CD14-positive monocyte (primary cell): ENCODE measurements at regions not wholly inside any gene's neighbourhood (a gene's known extent, or its start where the extent isn't known, plus 50 kb on each side); places are given as distances from the start of the nearest gene placed in this dataset.
A peak's percentile ranks its signal among the peaks of the same experiment; 100 is the strongest.

ENCODE experiments used
- DNase-seq, 3 donors: peaks; one replicate each; pipeline ENCODE4 v3.0.0-alpha.2; 2011 to 2022
- H2AFZ ChIP-seq: 2 replicates; pipeline ENCODE4 v1.6.0; 2012; ENCODE audit warnings: mild to moderate bottlenecking, low read depth, low read length, inconsistent platforms; ENCODE audit not compliant: insufficient read depth, poor library complexity, severe bottlenecking
- H3K27ac ChIP-seq, 2 donors: 1 replicate in 1 of 2; 2 replicates in 1 of 2; pipeline ENCODE4 v1.5.1; 2012 to 2013; ENCODE audit warnings: low read length in 2 of 2, control low read depth in 1 of 2, inconsistent platforms in 1 of 2, low read depth in 1 of 2, mild to moderate bottlenecking in 1 of 2
- H3K27me3 ChIP-seq, 2 donors: one replicate each; pipeline versions ENCODE4 v1.6.0 to v1.6.1; 2011 to 2013; ENCODE audit warnings: low read length in 2 of 2; ENCODE audit not compliant: control insufficient read depth in 2 of 2, insufficient read depth in 2 of 2
- H3K36me3 ChIP-seq, 2 donors: replicated peaks in 1 of 2; 1 replicate in 1 of 2; 2 replicates in 1 of 2; pipeline versions ENCODE4 v1.5.1 to v1.6.1; 2012 to 2013; ENCODE audit warnings: low read length in 2 of 2, control low read depth in 1 of 2, inconsistent platforms in 1 of 2, mild to moderate bottlenecking in 1 of 2; ENCODE audit not compliant: insufficient read depth in 2 of 2, control insufficient read depth in 1 of 2
- H3K4me1 ChIP-seq, 2 donors: 1 replicate in 1 of 2; 2 replicates in 1 of 2; pipeline versions ENCODE4 v1.5.1 to v1.6.1; 2012 to 2013; ENCODE audit warnings: low read length in 2 of 2, control low read depth in 1 of 2, inconsistent platforms in 1 of 2, mild to moderate bottlenecking in 1 of 2, moderate library complexity in 1 of 2; ENCODE audit not compliant: insufficient read depth in 2 of 2, control insufficient read depth in 1 of 2
- H3K4me2 ChIP-seq: replicated peaks from 2 replicates; pipeline ENCODE3; 2012; ENCODE audit warnings: low read length, moderate library complexity, mild to moderate bottlenecking; ENCODE audit not compliant: poor library complexity, severe bottlenecking; ENCODE audit errors: extremely low read depth
- H3K4me3 ChIP-seq, 3 experiments: fragments of 200-600 bp in 1 of 3; sonication (generic) in 1 of 3; replicated peaks in 1 of 3; 1 replicate in 2 of 3; 2 replicates in 1 of 3; pipeline ENCODE4 v1.5.1; 2011 to 2013; ENCODE audit warnings: low read length in 3 of 3, mild to moderate bottlenecking in 3 of 3, control low read depth in 2 of 3, low read depth in 2 of 3, inconsistent platforms in 1 of 3, moderate library complexity in 1 of 3
- H3K79me2 ChIP-seq: 2 replicates; pipeline ENCODE4 v1.6.0; 2012; ENCODE audit warnings: mild to moderate bottlenecking, control low read depth, inconsistent platforms, low read length, moderate library complexity; ENCODE audit not compliant: insufficient read depth
- H3K9ac ChIP-seq: 2 replicates; pipeline ENCODE4 v1.6.0; 2017; ENCODE audit warnings: low read length, mild to moderate bottlenecking; ENCODE audit not compliant: insufficient read depth, poor library complexity, severe bottlenecking
- H3K9me3 ChIP-seq, 2 donors: replicated peaks in 1 of 2; 1 replicate in 1 of 2; 2 replicates in 1 of 2; pipeline versions ENCODE4 v1.5.1 to v1.6.1; 2012 to 2013; ENCODE audit warnings: low read length in 2 of 2, control low read depth in 1 of 2; ENCODE audit not compliant: control insufficient read depth in 1 of 2, insufficient read depth in 1 of 2
- H4K20me1 ChIP-seq: 2 replicates; pipeline ENCODE4 v1.6.0; 2012; ENCODE audit warnings: mild to moderate bottlenecking, low read length, control low read depth, moderate library complexity; ENCODE audit not compliant: insufficient read depth
- H3K27ac Mint-ChIP-seq, 7 donors: one replicate each; pipeline ENCODE4 v1.8.0; 2020; ENCODE audit warnings: mild to moderate bottlenecking in 7 of 7, mixed read lengths in 7 of 7, moderate library complexity in 6 of 7, inconsistent platforms in 2 of 7
- H3K27me3 Mint-ChIP-seq, 3 donors: one replicate each; pipeline ENCODE4 v1.8.0; 2021 to 2022; ENCODE audit warnings: low read depth in 3 of 3, mild to moderate bottlenecking in 3 of 3, mixed read lengths in 3 of 3, moderate library complexity in 3 of 3, inconsistent platforms in 1 of 3
- H3K36me3 Mint-ChIP-seq, 2 donors: one replicate each; pipeline ENCODE4 v1.8.0; 2020; ENCODE audit warnings: mixed read lengths in 2 of 2, inconsistent platforms in 1 of 2, mild to moderate bottlenecking in 1 of 2
- H3K4me1 Mint-ChIP-seq: one replicate; pipeline ENCODE4 v1.8.0; 2020; ENCODE audit warnings: mild to moderate bottlenecking, mixed read lengths
- H3K4me3 Mint-ChIP-seq, 2 donors: one replicate each; pipeline ENCODE4 v1.8.0; 2020; ENCODE audit warnings: mild to moderate bottlenecking in 2 of 2, mixed read lengths in 2 of 2, moderate library complexity in 1 of 2
- H3K9me3 Mint-ChIP-seq, 7 donors: one replicate each; pipeline ENCODE4 v1.8.0; 2020 to 2022; ENCODE audit warnings: mixed read lengths in 7 of 7, mild to moderate bottlenecking in 6 of 7, moderate library complexity in 6 of 7, inconsistent platforms in 2 of 7
- CTCF ChIP-seq: fragments of 200-600 bp; IDR thresholded peaks from one replicate; pipeline ENCODE4 v1.8.0; 2022; ENCODE audit warnings: antibody characterized with exemption, mild to moderate bottlenecking
- WGBS: methylation state at CpG from one replicate; pipeline ENCODE4 v1.1.5; 2013; ENCODE audit warnings: missing lambda C conversion rate; ENCODE audit not compliant: insufficient coverage; 5-methylcytosine and 5-hydroxymethylcytosine counted together
- intact Hi-C, 2 donors: fragments of 100-400 bp; cut with micrococcal nuclease; formaldehyde crosslinking; loops; one replicate each; pipeline versions ENCODE4 v1.15.0 to v1.15.1; 2023

- H3K27me3 ChIP-seq = no peaks in the 10 kb centered on the region
- intact Hi-C loops = no loop called here
- no peak overlapping the region for H3K4me2 ChIP-seq
- H3K4me1 ChIP-seq = peaks cover 23 to 24% of the 10 kb centered on the region in 2 donors
- H3K79me2 ChIP-seq = no peaks in the 10 kb centered on the region
- no peaks in the 10 kb centered on the region for H3K9me3 ChIP-seq
- no peaks in the 10 kb centered on the region for H3K36me3 Mint-ChIP-seq
- no peak overlapping the region for H3K9ac ChIP-seq
- H3K9me3 Mint-ChIP-seq = no peaks in the 10 kb centered on the region
- no peak overlapping the region for H3K4me3 ChIP-seq
- no peak overlapping the region for H3K27ac Mint-ChIP-seq
- no peak for TF ChIP-seq CTCF
- no peak overlapping the region for H3K4me3 Mint-ChIP-seq
- no peaks in the 10 kb centered on the region for H3K36me3 ChIP-seq
- peaks cover 38% of the 10 kb centered on the region for H3K4me1 Mint-ChIP-seq
- H4K20me1 ChIP-seq = no peaks in the 10 kb centered on the region
- no peak overlapping the region for H2AFZ ChIP-seq
- peaks cover 0 to 2% (median 0%) of the 10 kb centered on the region in 3 donors for H3K27me3 Mint-ChIP-seq
- WGBS = no CpG with 5 or more reads among the region's 1 CpG
- no peak overlapping the region for H3K27ac ChIP-seq
- peak in 1 of 3 donors; percentile 45 for DNase-seq
These were observed 483.5 kb downstream of the ACTRT1 start for GRCh38 chrX:127568691-127569090.

- Mint-ChIP-seq H3K4me1 (peaks cover 15% of the 10 kb centered on the region), H3K9me3 (peaks cover 0 to 5% (median 2%) of the 10 kb centered on the region in 7 donors), H3K4me3 (no peak overlapping the region), H3K36me3 (no peaks in the 10 kb centered on the region), H3K27me3 (peaks cover 2 to 3% (median 2%) of the 10 kb centered on the region in 3 donors), H3K27ac (no peak overlapping the region)
- no peaks in the 10 kb centered on the region for H3K9me3 ChIP-seq
- H3K36me3 ChIP-seq = no peaks in the 10 kb centered on the region
- no peak overlapping the region for H3K4me3 ChIP-seq
- no peak overlapping the region for H2AFZ ChIP-seq
- no CpG with 5 or more reads among the region's 2 CpGs for WGBS
- H4K20me1 ChIP-seq = no peaks in the 10 kb centered on the region
- no peak for DNase-seq
- intact Hi-C loops = no loop called here
- no peak for TF ChIP-seq CTCF
- no peak overlapping the region for H3K9ac ChIP-seq
- H3K4me2 ChIP-seq = no peak overlapping the region
- H3K4me1 ChIP-seq = peaks cover 9 to 12% of the 10 kb centered on the region in 2 donors
- H3K79me2 ChIP-seq = no peaks in the 10 kb centered on the region
- no peak overlapping the region for H3K27ac ChIP-seq
- no peaks in the 10 kb centered on the region for H3K27me3 ChIP-seq
These were observed 493.4 kb downstream of the ACTRT1 start for GRCh38 chrX:127558811-127559210.
